Heart left ventricle (tissue), 16 donors: ENCODE measurements at regions not wholly inside any gene's neighbourhood (a gene's known extent, or its start where the extent isn't known, plus 50 kb on each side); places are given as distances from the start of the nearest gene placed in this dataset.
"Not testable (repeated sequence)": the region's sequence is repeated elsewhere in the genome, so short reads cannot be mapped to it uniquely, and the experiment has no call there.

Source experiments
- ATAC-seq, 4 donors: fragments of 200-7000 bp; cut with Tn5 transposase; one replicate each; pipeline ENCODE4 v1.9.1; 2020 to 2022; ENCODE audit warnings: moderate library complexity in 4 of 4, mild to moderate bottlenecking in 3 of 4, moderate number of reproducible peaks in 1 of 4
- DNase-seq, 5 donors: peaks; one replicate each; pipeline ENCODE4 v3.0.0-alpha.2; 2020
- H3K27ac ChIP-seq, 12 donors: fragments of 200-600 bp; sonication (generic) in 4 of 12; one replicate each; pipeline versions ENCODE4 v1.5.0 to v1.8.0; 2016 to 2022; ENCODE audit warnings: mild to moderate bottlenecking in 2 of 12
- H3K27me3 ChIP-seq, 9 donors: fragments of 200-600 bp; sonication (generic) in 2 of 9; one replicate each; pipeline versions ENCODE4 v1.5.1 to v1.8.0; 2016 to 2022; ENCODE audit warnings: mild to moderate bottlenecking in 3 of 9
- H3K36me3 ChIP-seq, 9 donors: fragments of 200-600 bp; sonication (generic) in 2 of 9; one replicate each; pipeline versions ENCODE4 v1.5.0 to v1.8.0; 2018 to 2022; ENCODE audit warnings: mild to moderate bottlenecking in 2 of 9
- H3K4me1 ChIP-seq, 12 donors: fragments of 200-600 bp; sonication (generic) in 4 of 12; one replicate each; pipeline versions ENCODE4 v1.5.0 to v1.8.0; 2016 to 2022; ENCODE audit warnings: mild to moderate bottlenecking in 3 of 12
- H3K4me3 ChIP-seq, 12 donors: fragments of 200-600 bp; sonication (generic) in 4 of 12; one replicate each; pipeline versions ENCODE4 v1.5.0 to v1.8.0; 2017 to 2022; ENCODE audit warnings: mild to moderate bottlenecking in 9 of 12, moderate library complexity in 4 of 12
- H3K9me3 ChIP-seq, 12 donors: fragments of 200-600 bp; sonication (generic) in 4 of 12; one replicate each; pipeline versions ENCODE4 v1.5.0 to v1.8.0; 2016 to 2022; ENCODE audit warnings: mild to moderate bottlenecking in 1 of 12
- POLR2A ChIP-seq, 2 donors: fragments of 450-650 bp; IDR thresholded peaks; one replicate each; pipeline ENCODE4 v1.6.1; 2017; ENCODE audit warnings: antibody characterized with exemption in 2 of 2, mild to moderate bottlenecking in 2 of 2, moderate library complexity in 2 of 2
- WGBS, 4 donors: extraction: QIAGEN DNeasy Blood & Tissue Kit in 2 of 4; methylation state at CpG; one replicate each; pipeline versions ENCODE4 v1.1.5 to v1.1.7; 2013 to 2018; 5-methylcytosine and 5-hydroxymethylcytosine counted together
- intact Hi-C, 10 donors: fragments of 100-400 bp; cut with DNase I; formaldehyde crosslinking; loops; one replicate each; pipeline versions ENCODE4 v1.11.1 to v1.14.2; 2022
- TF ChIP-seq, protein P1 (sequence below), 12 donors: fragments of 200-600 bp; sonication (generic) in 4 of 12; IDR thresholded peaks; one replicate each; pipeline versions ENCODE4 v1.5.0 to v1.8.0; 2018 to 2022; ENCODE audit warnings: antibody characterized with exemption in 12 of 12, mild to moderate bottlenecking in 5 of 12
- donor health status: ischemic (EF 13 %, LVEDD 7.1; RV severe dilation, severe dysfunction).
- donor health status: healthy with polysubstance abuse.
- donor health status: DM: no; HTN: yes; CAD: no.
- donor health status: DM: no; HTN: no; CAD: no.
- donor health status: ischemic (EF 25% LVEDD 6.9; RV normal size, moderate dysfunction).
- donor health status: ischemic (EF 25% LVEDD 5.7; RV mildly dilated, moderate dysfunction).
- donor health status: healthy.
- donor health status: DM: yes; HTN: yes; CAD: no.
- donor health status: ischemic (EF 35%, LVEDD 5.7; RV mildly dilated, moderate dysfunction).
- donor health status: nonischemic (EF 11% LVEDD 7.7; RV severe dilation, severe dysfunction).
- donor health status: DM: yes; HTN: yes; CAD: no.
- donor health status: PGD.
- donor health status: ischemic (EF 29% LVEDD 5.4; RV normal size, mild dysfunction).
- donor health status: nonischemic (EF 23%, LVEDD 6.1; RV moderate dilation, normal function).

DNA sequence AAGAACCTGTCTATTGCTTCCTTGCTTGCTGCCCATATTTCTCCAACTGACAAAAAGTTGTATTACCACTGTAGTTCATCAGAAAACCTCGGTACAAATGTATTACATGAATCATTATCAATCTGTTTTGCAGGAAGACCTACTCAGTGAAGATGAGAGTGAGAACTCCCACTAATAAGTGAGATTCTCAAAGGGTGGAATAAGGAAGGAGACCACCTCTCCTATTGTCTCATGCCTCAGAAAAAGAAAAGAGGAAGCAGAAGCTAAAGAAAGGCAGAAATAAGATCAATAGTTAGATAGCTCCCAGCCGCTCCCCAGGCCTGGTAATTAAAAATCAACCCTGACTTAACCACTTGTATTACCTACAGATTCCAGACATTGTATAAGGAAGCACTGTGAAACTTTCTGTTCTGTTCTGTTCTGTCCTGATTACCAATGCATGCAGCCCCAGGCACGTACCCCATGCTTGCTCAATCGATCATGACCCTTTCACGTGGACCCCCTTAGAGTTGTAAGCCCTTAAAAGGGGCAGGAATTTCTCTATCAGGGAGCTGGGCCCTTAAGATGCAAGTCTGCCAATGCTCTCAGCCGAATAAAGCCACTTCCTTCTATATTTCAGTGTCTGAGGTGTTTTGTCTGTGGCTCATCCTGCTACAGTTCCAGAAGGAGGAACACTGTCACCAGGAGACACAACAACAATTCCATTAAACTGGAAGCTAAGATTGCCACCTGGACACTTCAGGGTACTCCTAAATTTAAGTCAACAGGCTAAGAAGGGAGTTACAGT is 152.5 kb upstream of the COX7C start:
- H3K4me1 ChIP-seq: no peaks in the 10 kb centered on the region
- no peak overlapping the region for H3K27ac ChIP-seq
- no peak for ATAC-seq
- no peak for DNase-seq
- WGBS, 4 donors: 72 to 78% (median 76%) methylated on average over 6 of the region's 6 CpGs
- no peaks in the 10 kb centered on the region for H3K27me3 ChIP-seq
- no peak overlapping the region for H3K4me3 ChIP-seq
- TF ChIP-seq POLR2A (IDR thresholded peaks at IDR 0.05): no peak
- TF ChIP-seq, protein P1, sequence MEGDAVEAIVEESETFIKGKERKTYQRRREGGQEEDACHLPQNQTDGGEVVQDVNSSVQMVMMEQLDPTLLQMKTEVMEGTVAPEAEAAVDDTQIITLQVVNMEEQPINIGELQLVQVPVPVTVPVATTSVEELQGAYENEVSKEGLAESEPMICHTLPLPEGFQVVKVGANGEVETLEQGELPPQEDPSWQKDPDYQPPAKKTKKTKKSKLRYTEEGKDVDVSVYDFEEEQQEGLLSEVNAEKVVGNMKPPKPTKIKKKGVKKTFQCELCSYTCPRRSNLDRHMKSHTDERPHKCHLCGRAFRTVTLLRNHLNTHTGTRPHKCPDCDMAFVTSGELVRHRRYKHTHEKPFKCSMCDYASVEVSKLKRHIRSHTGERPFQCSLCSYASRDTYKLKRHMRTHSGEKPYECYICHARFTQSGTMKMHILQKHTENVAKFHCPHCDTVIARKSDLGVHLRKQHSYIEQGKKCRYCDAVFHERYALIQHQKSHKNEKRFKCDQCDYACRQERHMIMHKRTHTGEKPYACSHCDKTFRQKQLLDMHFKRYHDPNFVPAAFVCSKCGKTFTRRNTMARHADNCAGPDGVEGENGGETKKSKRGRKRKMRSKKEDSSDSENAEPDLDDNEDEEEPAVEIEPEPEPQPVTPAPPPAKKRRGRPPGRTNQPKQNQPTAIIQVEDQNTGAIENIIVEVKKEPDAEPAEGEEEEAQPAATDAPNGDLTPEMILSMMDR (IDR thresholded peaks at IDR 0.05): no peak
- intact Hi-C loops: no loop called here
- no peaks in the 10 kb centered on the region for H3K36me3 ChIP-seq
- H3K9me3 ChIP-seq: peaks cover 0 to 31% (median 17%) of the 10 kb centered on the region in 12 donors

DNA sequence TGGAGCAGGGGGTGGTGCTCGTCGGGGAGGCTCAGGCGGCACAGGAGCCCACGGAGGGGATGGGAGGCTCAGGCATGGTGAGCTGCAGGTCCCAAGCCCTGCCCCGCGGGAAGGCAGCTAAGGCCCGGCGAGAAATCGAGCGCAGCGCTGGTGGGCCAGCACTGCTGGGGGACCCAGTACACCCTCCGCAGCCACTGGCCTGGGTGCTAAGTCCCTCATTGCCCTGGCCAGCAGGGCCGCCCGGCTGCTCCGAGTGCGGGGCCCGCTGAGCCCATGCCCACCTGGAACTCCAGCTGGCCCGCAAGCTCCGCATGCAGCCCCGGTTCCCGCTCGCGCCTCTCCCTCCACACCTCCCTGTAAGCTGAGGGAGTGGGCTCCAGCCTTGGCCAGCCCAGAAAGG is 151.0 kb upstream of the COX7C start:
- WGBS, 4 donors: 95 to 100% (median 95%) methylated on average over 14 to 23 of the region's 23 CpGs
- H3K36me3 ChIP-seq, H3K4me3 ChIP-seq, ATAC-seq, H3K4me1 ChIP-seq, H3K27ac ChIP-seq, H3K27me3 ChIP-seq, intact Hi-C loops: not testable (repeated sequence)
- peak in 1 of 5 donors; percentile 16 for DNase-seq
- H3K9me3 ChIP-seq: peaks cover 0 to 31% (median 17%) of the 10 kb centered on the region in 12 donors

DNA sequence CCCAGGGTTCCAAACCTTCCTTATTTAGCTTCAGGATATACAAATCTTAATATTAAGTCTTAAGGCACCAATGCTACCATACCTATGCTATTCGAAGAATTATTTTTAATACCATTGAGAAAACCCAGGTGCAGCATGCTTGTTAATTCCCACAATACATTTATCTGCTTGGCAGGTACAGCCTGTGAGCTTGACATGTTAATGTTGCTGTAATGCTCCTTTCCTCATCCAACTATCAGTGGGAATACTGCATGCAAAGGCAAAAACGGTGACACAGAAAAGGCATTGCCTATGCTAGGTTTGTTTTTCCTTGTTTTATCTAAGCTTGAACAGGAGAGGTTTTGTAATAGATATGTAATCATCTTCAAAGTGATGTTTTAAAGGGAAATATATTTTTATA is 135.7 kb upstream of the COX7C start:
- no peak for ATAC-seq
- Histone ChIP-seq H3K9me3 (peaks cover 0 to 2% (median 0%) of the 10 kb centered on the region in 12 donors), H3K4me3 (no peak overlapping the region), H3K27ac (no peak overlapping the region), H3K27me3 (no peaks in the 10 kb centered on the region), H3K4me1 (no peaks in the 10 kb centered on the region), H3K36me3 (no peaks in the 10 kb centered on the region)
- TF ChIP-seq, protein P1 (IDR thresholded peaks at IDR 0.05): no peak
- 65 to 70% (median 67%) methylated on average over 2 of the region's 2 CpGs for WGBS, 4 donors
- DNase-seq: no peak
- intact Hi-C loops: no loop called here

DNA sequence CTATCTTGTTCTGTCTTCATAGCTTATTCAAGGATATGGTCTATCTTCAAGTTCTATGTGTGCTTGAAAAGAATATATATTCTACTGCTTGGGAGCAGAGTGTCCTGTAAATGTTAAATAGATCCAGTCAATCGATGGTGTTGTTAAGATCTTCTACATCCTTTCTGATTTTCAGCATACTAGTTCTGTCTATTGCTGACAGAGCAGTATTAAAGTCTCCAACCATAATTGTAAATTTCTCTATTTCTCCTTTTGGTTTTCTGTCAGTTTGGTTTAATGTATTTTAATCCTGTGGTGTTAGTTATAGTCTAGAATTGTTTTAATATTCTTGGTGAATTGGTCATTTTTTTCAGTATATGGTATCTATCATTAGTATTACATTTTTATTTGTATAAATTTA is 124.0 kb upstream of the COX7C start:
- intact Hi-C loops: no loop called here
- ATAC-seq (no peak), DNase-seq (no peak)
- no peaks in the 10 kb centered on the region for H3K9me3 ChIP-seq
- H3K27me3 ChIP-seq: no peaks in the 10 kb centered on the region
- H3K4me1 ChIP-seq: no peaks in the 10 kb centered on the region
- TF ChIP-seq POLR2A (IDR thresholded peaks at IDR 0.05): no peak
- TF ChIP-seq, protein P1 (IDR thresholded peaks at IDR 0.05): no peak
- H3K36me3 ChIP-seq: no peaks in the 10 kb centered on the region
- no peak overlapping the region for H3K27ac ChIP-seq
- WGBS, 4 donors: 75 to 85% (median 79%) methylated on average over 1 of the region's 1 CpG
- H3K4me3 ChIP-seq: no peak overlapping the region

DNA sequence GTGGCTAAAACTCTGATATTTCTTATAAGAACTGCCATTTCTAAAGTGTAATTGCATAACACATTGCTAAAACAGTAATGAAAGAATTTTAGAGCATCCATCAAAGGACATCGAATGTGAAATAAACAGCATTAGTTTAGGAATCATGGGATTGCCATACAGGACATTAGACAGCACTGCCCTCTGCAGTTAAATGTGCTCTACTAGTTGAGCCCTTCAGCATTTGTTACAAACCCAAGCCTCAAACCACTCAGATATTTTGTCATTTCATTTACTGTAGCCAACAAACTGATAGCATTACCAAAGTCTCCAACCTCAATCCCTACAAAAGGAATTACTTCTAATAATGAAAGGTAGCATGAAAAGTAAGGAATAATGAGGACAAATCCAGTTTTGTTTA is 116.8 kb upstream of the COX7C start:
- intact Hi-C loops: no loop called here
- no peak for ATAC-seq
- WGBS, 4 donors: 48 to 65% (median 52%) methylated on average over 1 of the region's 1 CpG

More for the DNA sequence above, 116.8 kb upstream of the COX7C start:
- no peak overlapping the region for H3K27ac ChIP-seq
- no peak for DNase-seq
- H3K9me3 ChIP-seq: no peaks in the 10 kb centered on the region
- no peaks in the 10 kb centered on the region for H3K36me3 ChIP-seq
- no peaks in the 10 kb centered on the region for H3K4me1 ChIP-seq
- TF ChIP-seq, protein P1 (IDR thresholded peaks at IDR 0.05): peak in 6 of 12 donors; percentile 9 to 43 (median 26)
- TF ChIP-seq POLR2A (IDR thresholded peaks at IDR 0.05): no peak
- H3K4me3 ChIP-seq: no peak overlapping the region
- H3K27me3 ChIP-seq: no peaks in the 10 kb centered on the region
